GM18498 (cell line): ENCODE measurements at regions not wholly inside any gene's neighbourhood (a gene's known extent, or its start where the extent isn't known, plus 50 kb on each side); places are given as distances from the start of the nearest gene placed in this dataset.
"Not testable (repeated sequence)": the region's sequence is repeated elsewhere in the genome, so short reads cannot be mapped to it uniquely, and the experiment has no call there.

Experiments used
- ATAC-seq: cut with Tn5 transposase; IDR thresholded peaks from one replicate; pipeline ENCODE4 v1.9.1; 2021; ENCODE audit warnings: mild to moderate bottlenecking, moderate library complexity; ENCODE audit not compliant: unreplicated experiment

- ATAC-seq: no peak
Measured at GRCh38 chr13:81153478-81153877, 812.6 kb upstream of the SPRY2 start.

- no peak for ATAC-seq
Measured at GRCh38 chr13:81148822-81149221, 807.9 kb upstream of the SPRY2 start.

GRCh38 chr13:81146576-81146975, 805.6 kb upstream of the SPRY2 start:
- not testable (repeated sequence) for ATAC-seq

- no peak for ATAC-seq
Measured at GRCh38 chr13:81142306-81142999, 801.5 kb upstream of the SPRY2 start.

GRCh38 chr13:81140675-81141074, 799.7 kb upstream of the SPRY2 start:
- ATAC-seq: no peak

- no peak for ATAC-seq
Measured at GRCh38 chr13:81139987-81140386, 799.1 kb upstream of the SPRY2 start.

GRCh38 chr13:81138353-81138980, 797.5 kb upstream of the SPRY2 start:
- ATAC-seq: no peak

GRCh38 chr13:81133066-81133465, 792.1 kb upstream of the SPRY2 start:
- no peak for ATAC-seq

GRCh38 chr13:81117416-81117815, 776.5 kb upstream of the SPRY2 start:
- ATAC-seq: no peak

GRCh38 chr13:81116461-81117282, 775.7 kb upstream of the SPRY2 start:
- ATAC-seq: no peak

- no peak for ATAC-seq
Measured at GRCh38 chr13:81109026-81109425, 768.1 kb upstream of the SPRY2 start.

- no peak for ATAC-seq
Measured at GRCh38 chr13:81106348-81106747, 765.4 kb upstream of the SPRY2 start.

GRCh38 chr13:81104035-81104715, 763.2 kb upstream of the SPRY2 start:
- no peak for ATAC-seq

GRCh38 chr13:81102066-81102465, 761.1 kb upstream of the SPRY2 start:
- ATAC-seq: not testable (repeated sequence)

GRCh38 chr13:81089371-81090157, 748.6 kb upstream of the SPRY2 start:
- ATAC-seq: no peak

GRCh38 chr13:81080911-81081454, 740.1 kb upstream of the SPRY2 start:
- no peak for ATAC-seq

GRCh38 chr13:81078048-81078447, 737.1 kb upstream of the SPRY2 start:
- no peak for ATAC-seq

- ATAC-seq: not testable (repeated sequence)
Measured at GRCh38 chr13:81069822-81070221, 728.9 kb upstream of the SPRY2 start.

- ATAC-seq: no peak
Measured at GRCh38 chr13:81058916-81059290, 718.0 kb upstream of the SPRY2 start.

GRCh38 chr13:81058211-81058915, 717.4 kb upstream of the SPRY2 start:
- no peak for ATAC-seq
